ENCODE measurements at regions not wholly inside any gene's neighbourhood (a gene's known extent, or its start where the extent isn't known, plus 50 kb on each side); places are given as distances from the start of the nearest gene placed in this dataset.

DNA sequence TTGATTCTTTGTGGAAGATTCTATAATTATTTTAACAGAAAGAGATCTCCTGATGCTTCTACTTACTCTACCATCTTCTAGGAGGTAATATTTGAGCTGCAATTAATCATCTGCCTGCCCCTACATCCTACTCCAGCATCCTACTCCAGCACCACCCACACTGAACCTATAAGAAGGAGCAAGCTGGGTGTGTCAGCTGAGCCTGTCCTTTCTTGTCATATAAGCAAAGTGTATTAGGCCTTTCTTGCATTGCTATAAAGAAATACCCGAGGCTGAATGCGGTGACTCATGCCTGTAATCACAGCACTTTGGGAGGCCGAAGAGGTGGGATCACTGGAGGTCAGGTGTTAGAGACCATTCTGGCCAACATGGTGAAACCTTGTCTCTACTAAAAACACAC lies 84.2 kb upstream of the ARG1 start:
- Histone ChIP-seq H3K14ac (ENCODE audit: insufficient read length) (no peak overlapping the region), H3K23ac (ENCODE audit: insufficient read length) (no peak overlapping the region), H4K8ac (ENCODE audit: extremely low read depth, insufficient read depth, low read length) (no peak overlapping the region), H3K23me2 (ENCODE audit: low read depth, low read length) (no peaks in the 10 kb centered on the region), H3K4ac (replicated peaks; ENCODE audit: insufficient read length, low read depth, low read length) (no peak overlapping the region), H3K9ac (replicated peaks in 1 of 4; ENCODE audit: extremely low read depth in 1 of 4, low read depth in 3 of 4, low read length in 3 of 4) (no peak overlapping the region), H4K5ac (ENCODE audit: insufficient read length, low read depth, low read length) (no peak overlapping the region), H3K27ac (ENCODE audit: low read depth, low read length) (no peak overlapping the region), H3K27me3 (replicated peaks in 1 of 4; ENCODE audit: control insufficient read depth in 3 of 4, extremely low read depth in 1 of 4, insufficient read depth in 3 of 4, low read length in 3 of 4) (no peaks in the 10 kb centered on the region), H4K20me1 (replicated peaks in 1 of 2; ENCODE audit: control insufficient read depth in 1 of 2, insufficient read depth in 2 of 2, low read length in 2 of 2) (no peaks in the 10 kb centered on the region), H3K56ac (replicated peaks; ENCODE audit: insufficient read length, low read depth, low read length) (no peak overlapping the region), H3K36me3 (ENCODE audit: control insufficient read depth in 2 of 4, insufficient read depth in 4 of 4, low read length in 3 of 4) (no peaks in the 10 kb centered on the region), H2BK15ac (ENCODE audit: low read length) (no peak overlapping the region), H2BK5ac (ENCODE audit: low read depth, low read length) (no peak overlapping the region), H2AFZ (ENCODE audit: low read length) (no peak overlapping the region), H3K9me3 (ENCODE audit: insufficient read depth in 2 of 2, low read depth in 1 of 2, low read length in 1 of 2) (no peaks in the 10 kb centered on the region), H4K91ac (replicated peaks; ENCODE audit: insufficient read length, low read length) (no peak overlapping the region), H3K18ac (ENCODE audit: extremely low read depth, low read length) (no peak overlapping the region), H3K4me1 (replicated peaks in 1 of 4; ENCODE audit: control insufficient read depth in 3 of 4, insufficient read depth in 4 of 4, low read length in 3 of 4) (peaks cover 0 to 3% (median 0%) of the 10 kb centered on the region in 4 experiments; a peak in 1 of 7 replicates), H2BK20ac (ENCODE audit: low read length) (no peak overlapping the region), H3K79me1 (ENCODE audit: low read depth, low read length) (no peaks in the 10 kb centered on the region), H2BK12ac (ENCODE audit: low read depth, low read length) (no peak overlapping the region), H3K79me2 (ENCODE audit: control insufficient read depth in 1 of 2, insufficient read depth in 2 of 2, low read length in 2 of 2) (no peaks in the 10 kb centered on the region), H2BK120ac (replicated peaks; ENCODE audit: low read depth, low read length) (no peak overlapping the region), H2AK5ac (ENCODE audit: low read depth, low read length) (no peak overlapping the region), H3K4me3 (ENCODE audit: extremely low read depth in 1 of 4, insufficient read depth in 2 of 4, low read depth in 3 of 4, low read length in 4 of 4) (no peak overlapping the region), H3K4me2 (ENCODE audit: insufficient read depth in 1 of 2, low read depth in 2 of 2, low read length in 2 of 2) (no peak overlapping the region)
- TF ChIP-seq TEAD4 (IDR thresholded peaks at IDR 0.05; ENCODE audit: low read depth, low read length) (no peak), SAP30 (IDR thresholded peaks at IDR 0.05; ENCODE audit: insufficient read depth, insufficient replicate concordance, low read length) (no peak)
- TF ChIP-seq, protein P1, sequence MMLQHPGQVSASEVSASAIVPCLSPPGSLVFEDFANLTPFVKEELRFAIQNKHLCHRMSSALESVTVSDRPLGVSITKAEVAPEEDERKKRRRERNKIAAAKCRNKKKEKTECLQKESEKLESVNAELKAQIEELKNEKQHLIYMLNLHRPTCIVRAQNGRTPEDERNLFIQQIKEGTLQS (IDR thresholded peaks at IDR 0.05; ENCODE audit: insufficient read depth, low read depth, low read length): no peak
- DNase-seq (ENCODE audit: low read depth in 1 of 2, low spot score in 2 of 2) (no peak), FAIRE-seq (no peak)
- CTCF ChIA-PET (ENCODE audit: partially characterized antibody): interaction anchor here (1.3 to 2.8 kb wide), 5 partner anchors 9 to 603 kb away, joined by 3 to 14 read pairs (median 6); no protein-coding TSS in a partner anchor
- POLR2A ChIA-PET (ENCODE audit: partially characterized antibody): no interaction called here
- 98% methylated on average over 3 of the region's 3 CpGs; no CpG with 5 or more reads in 1 of the 2 experiments for WGBS, 2 experiments (ENCODE audit: extremely low coverage in 1 of 2, insufficient coverage in 1 of 2, insufficient read length in 1 of 2, insufficient replicate concordance in 2 of 2, low coverage in 1 of 2, low lambda C conversion rate in 2 of 2, missing lambda C conversion rate in 1 of 2)
